Stimulated activated CD8-positive, alpha-beta memory T cell treated with anti-CD3 and anti-CD28 coated beads, Interleukin-15, amount 100 ng/mL, for 48 hours (primary cell): ENCODE measurements at regions not wholly inside any gene's neighbourhood (a gene's known extent, or its start where the extent isn't known, plus 50 kb on each side); places are given as distances from the start of the nearest gene placed in this dataset.

Source experiments
- DNase-seq, 2 donors: peaks; one replicate each; pipeline ENCODE4 v3.0.0-alpha.2; 2020; ENCODE audit warnings: low read depth in 2 of 2

DNA sequence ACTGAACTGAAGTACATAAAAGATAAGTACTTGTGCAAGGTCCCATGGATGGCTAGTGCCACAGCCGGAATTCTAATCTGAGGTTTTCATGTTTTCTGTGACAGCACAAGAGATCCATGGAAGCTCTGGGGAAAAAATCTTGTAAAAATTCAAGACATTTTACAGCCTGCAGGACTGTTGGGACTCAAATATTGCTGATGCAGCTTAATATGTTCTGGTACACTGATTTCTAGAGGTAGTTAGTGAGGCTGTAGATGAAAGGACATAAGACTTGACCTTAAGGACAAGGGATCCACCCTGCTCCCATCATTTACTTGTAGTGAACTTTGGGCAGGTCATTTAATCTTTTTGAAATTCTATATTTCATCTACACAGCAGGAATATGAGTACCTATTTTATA is 390.4 kb downstream of the TLE4 start:
- no peak for DNase-seq

DNA sequence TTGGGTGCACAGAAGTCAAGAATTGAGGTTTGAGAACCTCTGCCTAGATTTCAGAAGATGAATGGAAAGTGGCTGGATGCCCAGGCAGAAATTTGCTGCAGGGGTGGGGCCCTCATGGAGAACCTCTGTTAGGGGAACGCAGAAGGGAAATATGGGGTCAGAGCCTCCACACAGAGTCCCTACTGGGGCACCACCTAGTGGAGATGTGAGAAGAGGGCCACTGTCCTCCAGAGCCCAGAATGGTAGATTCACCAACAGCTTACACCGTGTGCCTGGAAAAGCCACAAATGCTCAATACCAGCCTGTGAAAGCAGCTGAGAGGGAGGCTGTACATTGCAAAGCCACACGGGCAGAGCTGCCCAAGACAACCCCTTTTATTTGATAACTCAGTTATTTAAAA is 383.5 kb downstream of the TLE4 start:
- DNase-seq: no peak

DNA sequence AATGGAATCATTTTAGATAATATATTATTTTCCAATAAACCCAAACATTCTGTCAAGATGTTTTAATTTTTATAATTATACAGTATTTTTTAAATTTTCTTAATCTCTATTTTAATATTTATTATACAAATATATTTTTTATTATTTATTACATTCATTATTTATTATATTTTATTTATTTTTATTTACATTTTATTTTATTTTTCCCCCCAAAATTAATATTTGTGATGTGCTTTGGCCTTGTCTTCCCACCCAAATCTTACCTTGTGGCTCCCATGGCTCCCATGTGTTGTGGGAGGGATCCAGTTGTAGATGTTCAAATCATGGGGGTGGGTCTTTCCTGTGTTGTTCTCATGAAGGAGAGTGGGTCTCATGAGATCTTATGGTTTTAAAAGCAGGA is 382.1 kb downstream of the TLE4 start:
- no peak for DNase-seq

DNA sequence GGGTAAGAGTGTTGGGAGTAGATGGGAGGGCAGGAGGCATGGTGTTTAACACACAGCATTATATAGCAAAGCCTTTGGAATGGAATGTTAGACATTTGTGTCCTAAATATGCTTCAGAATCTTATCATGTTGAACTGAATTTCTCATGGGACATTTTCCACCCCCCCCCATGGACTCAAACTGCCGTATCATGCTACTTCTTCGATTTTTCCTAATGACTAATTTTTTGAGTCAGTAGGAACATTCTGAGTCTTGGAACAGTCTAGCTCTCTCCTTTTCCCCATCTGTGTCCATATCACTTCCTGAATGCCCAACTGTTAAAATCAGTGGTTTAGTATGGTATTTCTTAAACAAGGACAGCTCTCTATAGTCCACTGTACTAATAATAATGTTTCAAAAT is 380.6 kb downstream of the TLE4 start:
- no peak for DNase-seq

DNA sequence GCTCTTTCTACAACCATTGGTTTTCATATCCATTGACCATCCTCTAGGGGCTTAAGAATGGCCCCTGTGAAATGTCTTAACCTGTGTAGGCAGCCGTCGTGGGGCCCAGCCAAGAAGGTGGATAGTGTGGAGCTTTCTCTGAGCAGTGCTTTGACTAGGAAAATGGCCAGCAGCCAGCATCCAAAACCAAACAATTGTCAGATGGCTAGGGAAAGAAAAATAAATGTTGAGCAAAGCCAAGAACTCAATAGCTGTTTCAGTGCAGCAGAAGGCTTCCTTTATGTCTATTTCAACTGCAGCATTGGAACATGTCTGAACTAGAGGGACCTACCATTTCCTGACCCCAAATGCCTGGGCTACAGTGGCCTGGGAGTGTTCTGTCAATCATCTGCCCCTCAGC is 374.9 kb downstream of the TLE4 start:
- no peak for DNase-seq

DNA sequence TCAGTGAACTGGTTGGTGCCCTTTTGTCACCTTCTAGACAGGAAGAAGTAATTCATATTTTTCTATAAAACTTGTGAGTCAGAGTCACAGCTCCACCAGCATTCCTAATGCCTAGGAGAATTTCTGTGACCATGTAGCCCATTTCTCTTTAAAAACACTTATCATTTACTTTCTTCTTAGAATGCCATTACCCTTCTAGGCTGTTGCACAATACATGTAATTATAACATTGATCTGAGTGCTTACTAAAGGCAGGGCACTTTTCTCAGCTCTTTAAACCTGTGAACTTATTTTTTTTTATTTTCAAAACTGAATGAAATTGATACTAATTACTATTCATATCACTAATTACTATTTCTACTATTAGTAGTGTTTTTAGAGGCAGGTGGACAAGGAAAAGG is 373.7 kb downstream of the TLE4 start:
- DNase-seq: no peak

DNA sequence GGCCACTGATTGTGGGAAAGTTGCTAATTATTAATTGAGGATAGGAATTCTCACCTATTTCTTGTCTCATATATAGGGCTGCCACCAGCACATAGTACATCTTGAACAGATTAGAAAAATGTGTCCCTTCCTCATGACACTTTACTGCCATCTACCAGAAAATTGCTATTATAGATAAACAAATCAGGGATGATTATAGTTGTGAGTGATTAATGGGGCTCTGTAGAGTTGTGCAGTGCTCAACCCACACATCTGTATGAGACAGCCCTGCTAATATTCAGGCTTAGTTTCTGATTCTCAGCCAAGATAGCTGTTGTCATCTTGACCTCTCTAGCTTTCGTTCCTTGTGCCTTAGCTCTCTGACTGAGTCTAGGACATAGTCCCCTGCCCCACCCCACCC is 373.3 kb downstream of the TLE4 start:
- no peak for DNase-seq

DNA sequence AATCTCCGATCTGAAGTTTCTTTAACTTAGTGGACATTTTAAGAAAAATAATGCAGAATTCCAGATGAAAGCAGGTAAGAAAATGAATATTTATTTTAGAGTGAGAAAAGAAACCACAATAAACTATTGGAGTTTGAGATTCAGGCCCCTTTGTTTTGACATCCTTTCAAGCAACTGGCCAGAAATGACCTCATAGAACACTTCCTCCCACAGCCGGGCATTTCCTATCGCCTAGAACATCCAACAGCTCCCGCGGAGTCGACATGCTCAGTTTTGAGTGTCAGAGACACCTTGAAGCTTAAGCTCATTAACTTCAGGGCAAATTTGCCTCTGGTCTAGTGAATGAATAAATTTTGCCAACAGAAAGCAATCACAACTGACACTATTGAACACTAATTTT is 369.2 kb downstream of the TLE4 start:
- DNase-seq: no peak

DNA sequence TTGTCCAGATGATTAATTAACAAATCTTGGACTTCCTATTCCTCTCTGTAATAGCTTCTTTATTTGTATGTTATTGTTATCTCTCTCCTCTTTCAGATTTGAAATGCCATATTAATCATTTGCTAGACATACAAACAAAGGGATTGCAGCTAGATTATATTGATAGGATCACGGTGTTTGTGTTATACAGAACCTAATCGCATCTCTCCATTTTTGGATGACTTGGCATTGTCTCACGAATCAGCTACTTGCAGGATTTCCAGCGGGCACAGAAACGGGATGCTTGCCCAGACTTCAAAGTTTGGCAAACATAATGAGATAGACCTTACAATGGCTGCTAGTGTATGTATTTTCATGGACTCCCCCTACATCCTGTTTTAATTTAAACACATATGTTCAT is 368.1 kb downstream of the TLE4 start:
- DNase-seq: no peak

DNA sequence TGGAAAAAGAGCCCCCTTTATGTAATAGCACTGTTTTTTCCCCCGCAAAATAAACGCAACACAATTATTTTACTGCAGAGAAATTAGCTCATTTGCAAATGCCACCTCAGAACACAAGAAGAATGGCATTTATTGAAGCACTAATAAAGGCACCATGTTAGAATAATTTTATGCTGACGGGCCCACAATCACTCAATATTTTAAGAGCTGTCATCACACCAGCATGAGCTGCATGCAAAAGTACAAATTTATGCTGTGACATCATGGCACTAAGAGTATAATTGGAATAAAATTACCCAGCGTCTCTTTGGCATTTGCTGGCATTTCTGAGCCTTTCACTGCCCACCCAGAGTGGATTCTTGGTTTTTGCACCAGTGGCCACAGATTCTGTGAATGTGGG is 364.6 kb downstream of the TLE4 start:
- no peak for DNase-seq

DNA sequence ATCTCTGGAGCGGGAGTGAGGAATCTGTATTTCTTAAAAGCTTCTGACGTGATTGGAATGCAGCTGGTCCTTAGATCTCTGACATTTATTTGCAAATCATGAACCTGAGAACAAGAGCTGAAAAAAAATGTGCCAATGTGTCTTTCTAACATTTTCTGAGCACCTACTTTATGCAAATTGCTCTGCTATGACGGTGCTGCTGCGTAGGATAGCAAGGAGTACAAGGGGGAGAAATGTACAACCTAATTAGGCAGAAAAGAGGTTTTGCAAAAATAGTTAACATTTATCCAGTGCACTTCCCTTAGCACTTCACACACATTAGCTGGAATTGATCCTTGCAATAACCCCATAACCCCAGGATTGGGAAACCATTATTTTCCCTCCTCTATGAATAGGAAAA is 357.5 kb downstream of the TLE4 start:
- DNase-seq: no peak

DNA sequence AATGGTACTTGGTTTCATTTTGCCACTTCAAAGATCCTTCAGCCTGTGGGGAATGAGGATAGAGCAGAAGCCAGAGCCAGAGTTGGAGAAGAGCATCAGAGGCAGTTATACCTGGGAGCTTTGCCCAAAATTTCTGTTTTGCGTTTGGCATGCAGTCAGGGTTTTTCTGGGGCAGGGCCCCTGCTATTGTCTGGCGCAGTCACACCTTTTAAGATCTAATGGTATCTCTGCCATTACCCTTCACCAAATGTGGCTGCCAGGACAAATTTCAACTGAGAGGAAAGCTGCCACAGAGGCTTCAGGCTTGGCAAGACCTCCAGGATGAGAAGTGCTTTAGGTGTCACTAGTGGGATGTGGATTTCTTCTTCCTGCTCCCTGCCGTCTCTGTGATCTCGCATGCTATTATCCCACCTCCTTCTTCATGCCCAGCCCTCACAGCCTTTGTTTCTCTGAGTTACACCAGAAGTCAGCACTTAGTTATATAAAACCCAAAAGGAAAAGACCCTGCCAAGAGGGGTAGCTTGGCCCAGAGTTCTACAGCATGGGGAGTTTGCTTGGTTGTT is 357.0 kb downstream of the TLE4 start:
- DNase-seq: no peak

DNA sequence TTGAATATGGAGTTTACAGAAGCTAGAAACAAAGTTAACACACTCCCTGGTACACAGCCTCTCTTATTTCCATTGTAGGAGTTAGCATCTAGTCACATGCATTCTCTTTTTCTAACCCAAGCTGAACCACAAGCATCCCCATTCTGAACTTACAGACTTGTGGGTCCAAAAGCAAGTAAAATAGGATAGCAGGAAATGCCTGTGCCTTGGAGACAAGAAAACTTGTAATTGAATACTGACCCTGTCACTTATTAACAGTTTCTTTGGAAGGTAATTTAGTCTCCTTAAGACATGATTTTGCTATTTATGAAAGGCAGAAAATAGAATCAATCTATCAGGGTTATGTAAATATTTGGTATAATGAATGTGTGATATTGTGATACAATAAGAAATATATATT is 353.6 kb downstream of the TLE4 start:
- DNase-seq: no peak

DNA sequence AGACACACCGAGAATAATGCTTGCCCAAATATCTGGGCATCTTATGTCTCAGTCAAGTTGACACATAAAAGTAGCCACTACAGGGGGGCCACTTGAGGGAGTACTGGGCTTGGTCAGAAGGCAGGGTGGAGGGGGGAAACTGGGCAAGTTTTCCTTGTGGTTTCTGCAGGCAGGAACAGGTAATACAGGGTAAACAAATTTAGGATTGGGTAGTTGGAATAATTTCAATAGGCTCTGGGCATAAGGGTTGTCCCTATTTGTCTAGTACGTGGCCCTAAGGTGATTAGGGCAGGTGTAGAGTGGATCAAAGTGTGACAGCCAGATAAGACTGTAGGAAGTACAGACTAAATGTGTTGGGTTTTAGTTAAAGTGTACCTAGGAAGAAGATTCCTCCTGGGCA is 353.1 kb downstream of the TLE4 start:
- no peak for DNase-seq

DNA sequence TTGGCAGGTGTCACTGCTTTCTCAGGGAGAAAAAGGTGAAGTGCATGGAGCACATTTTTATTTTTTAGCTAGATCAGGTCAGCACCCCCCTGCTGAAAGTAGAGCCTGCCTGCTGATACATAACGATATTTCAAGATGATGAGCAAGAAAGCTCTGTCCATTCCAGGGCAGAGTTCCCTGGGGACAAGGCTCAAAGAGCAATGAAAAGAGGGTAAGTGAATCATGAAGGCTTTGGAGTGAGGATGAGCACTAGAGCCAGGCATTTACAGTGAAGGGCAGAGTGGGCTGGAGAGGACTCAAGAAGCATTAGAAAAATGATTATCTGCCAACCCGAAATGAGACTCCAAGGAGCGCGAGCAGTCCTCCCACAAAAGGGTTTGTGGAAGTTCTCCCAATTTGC is 345.7 kb downstream of the TLE4 start:
- no peak for DNase-seq

DNA sequence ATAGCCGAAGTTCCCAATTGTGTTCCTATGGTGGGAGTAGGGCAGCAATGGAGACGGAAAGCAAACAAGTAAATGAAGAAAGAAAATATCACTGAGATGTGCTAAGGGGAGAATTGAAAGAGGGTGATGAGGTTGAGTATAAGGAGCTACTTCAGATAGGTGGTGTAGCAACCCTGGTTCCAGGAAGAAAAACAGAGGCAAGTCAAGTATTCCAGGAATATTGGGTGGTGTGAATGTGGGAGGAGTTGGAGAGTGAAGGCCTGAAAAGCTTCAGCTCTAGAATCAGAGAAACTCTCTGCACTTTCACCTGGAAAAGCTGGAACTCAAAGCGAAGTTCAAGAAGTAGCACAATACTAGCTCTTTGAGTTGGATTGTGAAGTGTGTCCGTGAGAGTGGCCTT is 342.1 kb downstream of the TLE4 start:
- DNase-seq: no peak

DNA sequence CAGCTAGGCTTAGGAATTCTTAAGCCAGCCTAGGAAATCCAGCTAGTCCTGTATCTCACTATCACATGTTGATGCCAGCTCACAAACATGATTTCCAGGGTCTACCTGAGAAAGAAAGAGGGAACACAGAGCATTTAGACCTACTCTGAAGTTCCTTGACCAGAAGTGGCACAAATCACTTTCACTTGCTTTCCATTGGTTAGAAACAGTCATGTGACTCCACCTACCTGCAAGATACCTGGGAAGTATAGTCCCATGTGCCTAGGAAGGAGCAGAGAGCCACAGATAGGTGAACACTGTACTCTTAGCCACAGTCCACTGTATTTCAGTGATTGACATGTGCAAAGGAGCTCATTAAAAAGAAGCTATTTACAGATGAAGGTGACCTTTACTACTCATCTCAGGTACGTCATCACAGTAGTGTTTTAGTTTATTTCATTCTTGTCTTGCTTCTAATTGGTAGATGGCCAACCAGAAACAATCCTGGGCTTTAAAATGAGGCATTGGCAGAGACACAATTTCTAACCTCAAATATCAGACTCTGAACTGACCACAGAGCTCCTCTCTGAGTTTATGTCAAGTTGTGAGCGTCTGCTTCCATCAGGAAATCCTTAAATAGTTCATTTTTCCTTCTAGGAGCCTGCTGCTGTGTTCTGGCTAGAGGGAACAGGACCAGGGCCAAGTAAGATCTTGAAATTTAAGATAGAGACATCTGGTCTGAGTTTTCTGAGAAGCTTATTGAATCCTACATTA is 340.7 kb downstream of the TLE4 start:
- no peak for DNase-seq

DNA sequence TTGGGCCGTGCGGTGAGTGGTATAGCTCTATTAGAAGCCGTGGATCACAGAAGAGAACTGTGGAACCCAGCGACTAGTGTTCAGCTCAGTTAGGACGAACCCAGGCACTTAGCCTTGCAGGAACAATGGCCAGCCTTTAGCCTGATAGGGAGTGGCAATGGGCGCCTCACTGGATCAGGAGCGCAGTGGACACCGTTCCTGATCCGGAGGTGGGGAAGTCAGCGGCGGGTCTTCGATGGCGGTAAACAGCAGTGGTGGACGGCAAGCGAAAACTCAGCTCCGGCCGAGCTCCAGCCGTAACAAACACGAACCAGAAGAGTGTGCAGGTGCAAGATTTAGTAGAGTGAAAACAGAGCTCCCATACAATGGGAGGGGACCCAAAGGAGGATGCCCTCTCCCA is 340.0 kb downstream of the TLE4 start:
- no peak for DNase-seq

DNA sequence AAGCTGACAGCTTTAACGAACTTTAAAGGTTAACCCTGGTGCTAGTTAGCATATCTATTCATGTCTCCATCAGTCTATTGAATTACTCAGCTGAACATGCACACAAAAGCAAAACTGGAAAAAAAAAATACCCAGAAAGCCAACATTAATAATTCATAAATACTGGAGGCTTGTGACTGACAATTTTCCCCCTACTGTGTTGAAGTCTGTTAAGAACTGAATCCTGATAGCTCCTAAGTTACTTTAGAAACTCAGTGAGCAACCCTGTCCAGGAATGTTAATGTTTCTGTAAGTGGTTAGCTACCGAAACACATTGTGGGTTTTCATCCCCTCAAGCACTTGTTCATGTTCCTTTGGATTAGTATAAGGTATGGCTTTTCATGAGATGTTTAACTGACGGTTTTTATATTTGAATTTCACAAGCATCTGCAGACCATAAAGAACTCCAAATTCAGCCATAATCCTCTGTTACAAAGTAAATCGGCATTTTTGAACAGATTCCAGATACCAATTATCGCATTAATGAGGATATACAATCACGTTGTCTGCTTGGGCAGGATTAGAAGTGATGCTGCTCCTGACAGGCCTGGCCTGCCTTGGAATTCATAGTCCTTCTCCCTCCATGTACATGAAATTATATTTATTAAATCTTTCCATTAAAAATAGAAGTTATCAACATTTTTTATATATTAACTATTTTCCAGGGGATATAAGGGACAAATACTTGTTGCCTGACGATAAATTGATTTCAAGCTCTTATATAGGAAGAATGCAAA is 331.2 kb downstream of the TLE4 start:
- DNase-seq: no peak

DNA sequence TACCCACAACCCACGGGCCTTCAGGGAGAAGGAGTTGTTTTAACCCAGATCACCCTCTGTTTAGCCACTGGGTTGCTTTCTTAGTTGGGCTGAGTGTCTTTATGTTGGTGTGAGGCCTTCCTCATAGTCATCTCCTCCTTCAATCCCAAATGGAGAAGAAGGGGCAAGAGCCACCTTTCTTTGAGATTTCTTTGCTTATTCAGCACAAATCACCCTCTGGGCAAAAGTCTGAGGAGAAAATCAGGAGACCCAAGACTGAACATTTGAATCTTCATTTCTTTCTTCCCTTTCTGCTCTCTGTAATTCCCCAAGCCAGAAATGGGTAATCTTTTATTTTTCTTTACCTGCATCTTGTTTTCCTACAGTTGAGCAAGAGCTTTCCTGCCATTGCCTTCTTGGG is 329.0 kb downstream of the TLE4 start:
- DNase-seq: no peak

DNA sequence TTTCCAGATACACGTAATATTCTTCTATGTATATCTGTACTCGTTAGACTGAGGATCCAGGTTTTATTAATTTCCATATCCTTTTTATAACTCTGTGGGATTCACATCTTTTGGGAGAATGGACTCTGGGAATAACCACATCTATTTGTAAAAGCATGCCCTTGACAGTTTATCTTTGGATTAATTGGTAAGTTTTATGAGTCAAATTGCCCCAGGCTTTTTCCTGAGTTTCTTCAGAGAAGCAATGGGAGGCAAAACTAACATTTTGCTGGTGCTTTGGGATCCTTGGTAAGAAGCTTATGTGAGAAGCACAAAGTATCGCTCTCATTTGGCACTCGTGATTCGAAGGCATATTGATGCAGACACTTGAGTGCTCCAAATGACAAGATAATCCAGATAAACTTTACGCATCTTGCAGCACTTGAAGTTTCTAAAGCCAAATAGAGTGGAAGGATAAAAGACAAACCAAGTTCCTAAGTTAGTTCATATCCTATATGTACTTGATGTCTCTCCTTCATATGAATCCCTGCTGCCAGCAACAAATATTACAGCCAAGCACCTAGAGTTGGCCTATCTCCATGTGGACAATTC is 324.7 kb downstream of the TLE4 start:
- no peak for DNase-seq

DNA sequence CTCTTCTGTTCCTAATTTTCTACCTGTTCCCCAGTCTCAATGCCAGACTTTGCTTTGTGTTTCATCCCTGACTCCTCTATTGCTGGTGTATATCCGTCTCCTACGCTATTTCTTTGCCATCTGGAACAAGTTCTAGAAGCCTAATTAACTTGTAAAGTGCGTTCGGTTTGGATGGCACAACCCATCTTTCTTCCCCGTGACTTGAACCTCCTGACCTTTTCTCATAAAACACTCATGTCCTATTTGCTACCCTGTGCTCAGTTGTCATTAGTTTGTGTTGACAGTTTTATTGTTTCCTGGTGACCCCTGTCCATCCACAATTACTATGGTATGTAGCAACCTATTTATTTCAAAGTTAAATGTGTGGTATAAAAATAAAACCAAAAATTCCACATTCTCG is 323.5 kb downstream of the TLE4 start:
- DNase-seq: no peak

DNA sequence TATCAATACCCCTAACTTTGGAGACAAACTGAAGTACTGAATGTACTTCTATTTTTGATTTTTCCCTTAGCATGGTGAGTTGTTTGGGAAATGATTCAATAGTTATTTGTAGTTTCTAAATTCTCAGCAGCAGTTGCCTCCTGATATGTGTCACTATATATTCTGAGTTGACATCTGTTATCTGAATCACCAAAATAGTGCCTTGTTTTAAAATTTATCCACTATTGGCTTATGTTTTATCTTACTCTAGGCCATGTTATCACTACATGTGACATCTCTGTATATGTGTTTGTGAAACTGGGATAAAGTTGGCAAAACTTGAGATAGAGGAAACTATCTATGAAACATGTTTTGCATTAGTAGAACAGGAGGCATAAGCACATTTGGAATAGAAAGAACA is 317.6 kb downstream of the TLE4 start:
- no peak for DNase-seq
